Fibroblast of lung (primary cell): ENCODE measurements at regions not wholly inside any gene's neighbourhood (a gene's known extent, or its start where the extent isn't known, plus 50 kb on each side); places are given as distances from the start of the nearest gene placed in this dataset.
A peak's percentile ranks its signal among the peaks of the same experiment; 100 is the strongest.

Source experiments
- DNase-seq, 2 donors: peaks; one replicate each; pipeline versions ENCODE4 v3.0.0 to v3.0.0-alpha.2; 2010; ENCODE audit warnings: low read depth in 2 of 2
- H2AFZ ChIP-seq: 2 replicates; pipeline ENCODE4 v1.5.1; 2012; ENCODE audit warnings: low read length, control low read depth, inconsistent platforms
- H3K27ac ChIP-seq: 2 replicates; pipeline ENCODE4 v1.5.1; 2011; ENCODE audit warnings: low read length, control low read depth; ENCODE audit not compliant: insufficient read depth
- H3K27me3 ChIP-seq: 2 replicates; pipeline ENCODE4 v1.5.1; 2011; ENCODE audit warnings: mild to moderate bottlenecking, low read length; ENCODE audit not compliant: control insufficient read depth, insufficient read depth
- H3K36me3 ChIP-seq: 2 replicates; pipeline ENCODE4 v1.5.1; 2011; ENCODE audit warnings: low read length; ENCODE audit not compliant: control insufficient read depth, insufficient read depth
- H3K4me1 ChIP-seq: 2 replicates; pipeline ENCODE4 v1.5.1; 2011; ENCODE audit warnings: low read length; ENCODE audit not compliant: control insufficient read depth, insufficient read depth; ENCODE audit errors: extremely low read depth
- H3K4me2 ChIP-seq: 2 replicates; pipeline ENCODE4 v1.5.1; 2011; ENCODE audit warnings: low read length, control low read depth; ENCODE audit not compliant: insufficient read depth; ENCODE audit errors: extremely low read depth
- H3K4me3 ChIP-seq, 4 experiments: fragments of 200-600 bp in 1 of 4; sonication (generic) in 1 of 4; replicated peaks in 1 of 4; 2 replicates each; pipeline ENCODE4 v1.5.1; 2011 to 2016; ENCODE audit warnings: low read length in 4 of 4, low read depth in 3 of 4, mild to moderate bottlenecking in 3 of 4, control low read depth in 2 of 4, inconsistent platforms in 1 of 4, mixed read lengths in 1 of 4; ENCODE audit not compliant: insufficient read depth in 1 of 4; ENCODE audit errors: control extremely low read depth in 1 of 4
- H3K79me2 ChIP-seq: 2 replicates; pipeline ENCODE4 v1.5.1; 2012; ENCODE audit warnings: mild to moderate bottlenecking, low read length, inconsistent platforms; ENCODE audit not compliant: control insufficient read depth, insufficient read depth
- H3K9ac ChIP-seq: 2 replicates; pipeline ENCODE4 v1.5.1; 2011; ENCODE audit warnings: mild to moderate bottlenecking, low read length, control low read depth; ENCODE audit not compliant: insufficient read depth
- H3K9me3 ChIP-seq: 2 replicates; pipeline ENCODE4 v1.5.1; 2012; ENCODE audit warnings: low read depth, low read length; ENCODE audit not compliant: control insufficient read depth, insufficient read depth
- H4K20me1 ChIP-seq: 2 replicates; pipeline ENCODE4 v1.5.1; 2011; ENCODE audit warnings: low read length; ENCODE audit not compliant: control insufficient read depth, insufficient read depth; ENCODE audit errors: extremely low read depth
- EZH2 ChIP-seq: IDR thresholded peaks from 2 replicates; pipeline ENCODE4 v1.5.1; 2012; ENCODE audit warnings: low read length, control low read depth, mild to moderate bottlenecking; ENCODE audit errors: missing control alignments
- TF ChIP-seq, protein P1 (sequence below), 2 donors: IDR thresholded peaks in 1 of 2; conservative IDR thresholded peaks in 1 of 2; 1 replicate in 1 of 2; 2 replicates in 1 of 2; pipeline ENCODE4 v1.5.1; 2011 to 2012; ENCODE audit warnings: low read length in 2 of 2, control low read depth in 1 of 2, inconsistent platforms in 1 of 2, low read depth in 1 of 2, mild to moderate bottlenecking in 1 of 2

DNA sequence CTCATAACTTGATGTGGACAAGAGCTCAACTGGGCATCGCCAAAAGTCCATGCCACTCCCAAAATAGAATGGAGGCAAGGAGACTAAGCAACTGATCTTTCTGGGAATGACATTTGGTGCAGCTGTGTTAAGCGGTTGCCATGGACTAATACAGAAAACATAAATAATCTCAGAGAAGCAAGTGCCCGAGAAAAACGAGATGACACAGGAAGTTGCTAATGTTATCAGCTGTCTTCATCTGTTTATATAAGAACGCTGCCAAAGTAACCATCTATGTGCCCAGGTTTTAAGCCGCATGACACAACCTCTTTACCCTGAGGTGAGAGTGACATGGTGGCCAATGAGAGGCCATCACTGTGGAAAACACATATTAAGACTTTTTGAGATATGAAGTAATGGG, 54.9 kb upstream of the SACS start:
- Histone ChIP-seq H2AFZ (no peak overlapping the region), H3K4me2 (no peak overlapping the region), H3K4me3 (no peak overlapping the region), H3K27me3 (no peaks in the 10 kb centered on the region), H3K9ac (no peak overlapping the region), H3K36me3 (no peaks in the 10 kb centered on the region), H3K9me3 (no peaks in the 10 kb centered on the region), H3K27ac (peak overlapping the region; percentile 23), H3K4me1 (peaks cover 3% of the 10 kb centered on the region), H3K79me2 (no peaks in the 10 kb centered on the region), H4K20me1 (no peaks in the 10 kb centered on the region)
- TF ChIP-seq EZH2 = no peak
- TF ChIP-seq, protein P1, sequence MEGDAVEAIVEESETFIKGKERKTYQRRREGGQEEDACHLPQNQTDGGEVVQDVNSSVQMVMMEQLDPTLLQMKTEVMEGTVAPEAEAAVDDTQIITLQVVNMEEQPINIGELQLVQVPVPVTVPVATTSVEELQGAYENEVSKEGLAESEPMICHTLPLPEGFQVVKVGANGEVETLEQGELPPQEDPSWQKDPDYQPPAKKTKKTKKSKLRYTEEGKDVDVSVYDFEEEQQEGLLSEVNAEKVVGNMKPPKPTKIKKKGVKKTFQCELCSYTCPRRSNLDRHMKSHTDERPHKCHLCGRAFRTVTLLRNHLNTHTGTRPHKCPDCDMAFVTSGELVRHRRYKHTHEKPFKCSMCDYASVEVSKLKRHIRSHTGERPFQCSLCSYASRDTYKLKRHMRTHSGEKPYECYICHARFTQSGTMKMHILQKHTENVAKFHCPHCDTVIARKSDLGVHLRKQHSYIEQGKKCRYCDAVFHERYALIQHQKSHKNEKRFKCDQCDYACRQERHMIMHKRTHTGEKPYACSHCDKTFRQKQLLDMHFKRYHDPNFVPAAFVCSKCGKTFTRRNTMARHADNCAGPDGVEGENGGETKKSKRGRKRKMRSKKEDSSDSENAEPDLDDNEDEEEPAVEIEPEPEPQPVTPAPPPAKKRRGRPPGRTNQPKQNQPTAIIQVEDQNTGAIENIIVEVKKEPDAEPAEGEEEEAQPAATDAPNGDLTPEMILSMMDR (conservative IDR thresholded peaks at IDR 0.05 in 1 of 2, IDR thresholded peaks at IDR 0.05 in 1 of 2; ENCODE audit: low read depth in 1 of 2, low read length in 2 of 2) = no peak
- peak; percentile 73 to 79 for DNase-seq

DNA sequence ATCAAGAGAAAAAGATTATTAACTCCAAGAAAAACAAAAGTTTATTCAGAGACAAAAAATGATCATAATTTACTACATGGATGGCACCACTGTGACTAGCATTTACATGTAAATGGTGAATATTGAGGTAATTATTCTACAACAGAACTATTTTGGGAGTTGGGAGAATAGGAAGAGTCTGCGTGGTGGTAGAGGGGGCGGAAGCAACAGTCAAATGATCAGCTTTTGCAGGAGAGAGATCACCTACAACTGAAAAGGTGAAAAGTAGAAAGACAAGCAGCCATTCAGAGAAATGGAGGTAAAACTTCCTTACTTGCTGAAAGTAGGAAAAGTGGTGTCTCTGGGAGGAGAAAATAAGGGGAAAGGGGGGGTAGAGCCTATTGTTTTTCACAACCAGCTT, 62.8 kb upstream of the SACS start:
- no peaks in the 10 kb centered on the region for H3K9me3 ChIP-seq
- no peaks in the 10 kb centered on the region for H3K27me3 ChIP-seq
- H3K4me1 ChIP-seq = peaks cover 9% of the 10 kb centered on the region
- H3K4me3 ChIP-seq = no peak overlapping the region
- DNase-seq = no peak
- no peak overlapping the region for H3K27ac ChIP-seq
- TF ChIP-seq EZH2 = no peak
- TF ChIP-seq, protein P1 (conservative IDR thresholded peaks at IDR 0.05 in 1 of 2, IDR thresholded peaks at IDR 0.05 in 1 of 2; ENCODE audit: low read depth in 1 of 2, low read length in 2 of 2) = no peak
- no peaks in the 10 kb centered on the region for H3K79me2 ChIP-seq
- no peaks in the 10 kb centered on the region for H3K36me3 ChIP-seq
- no peaks in the 10 kb centered on the region for H4K20me1 ChIP-seq
- H2AFZ ChIP-seq = no peak overlapping the region
- H3K9ac ChIP-seq = no peak overlapping the region
- no peak overlapping the region for H3K4me2 ChIP-seq

DNA sequence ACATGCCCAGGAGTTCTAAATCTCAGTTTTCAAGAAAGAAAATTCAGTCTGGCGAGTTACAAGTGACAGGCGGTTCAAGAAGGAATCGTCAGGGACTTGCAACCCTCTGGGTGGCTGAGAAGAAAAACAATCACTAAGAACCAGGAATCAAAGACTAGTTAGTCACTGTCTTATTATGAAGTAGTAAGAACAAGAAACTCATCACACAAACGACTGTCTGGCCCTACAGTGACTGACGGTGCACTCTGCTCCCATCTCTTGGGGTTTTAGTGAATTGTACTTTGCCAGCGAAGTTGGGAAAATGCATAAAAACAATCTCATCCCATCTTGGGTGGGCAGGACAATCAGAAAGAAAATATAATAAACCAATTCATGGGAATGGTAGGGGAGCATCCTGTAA, 63.7 kb upstream of the SACS start:
- no peak overlapping the region for H2AFZ ChIP-seq
- H3K9me3 ChIP-seq = no peaks in the 10 kb centered on the region
- H3K27ac ChIP-seq = no peak overlapping the region
- H3K79me2 ChIP-seq = no peaks in the 10 kb centered on the region
- no peaks in the 10 kb centered on the region for H4K20me1 ChIP-seq
- DNase-seq = no peak
- H3K4me3 ChIP-seq = no peak overlapping the region
- H3K27me3 ChIP-seq = no peaks in the 10 kb centered on the region
- no peak overlapping the region for H3K4me2 ChIP-seq
- no peak overlapping the region for H3K9ac ChIP-seq
- H3K36me3 ChIP-seq = no peaks in the 10 kb centered on the region
- TF ChIP-seq, protein P1 (conservative IDR thresholded peaks at IDR 0.05 in 1 of 2, IDR thresholded peaks at IDR 0.05 in 1 of 2; ENCODE audit: low read depth in 1 of 2, low read length in 2 of 2) = no peak
- TF ChIP-seq EZH2 = no peak
- peaks cover 11% of the 10 kb centered on the region for H3K4me1 ChIP-seq
